Gastrocnemius medialis (tissue), 4 donors: ENCODE measurements at regions not wholly inside any gene's neighbourhood (a gene's known extent, or its start where the extent isn't known, plus 50 kb on each side); places are given as distances from the start of the nearest gene placed in this dataset.

Source experiments
- POLR2A ChIP-seq, 2 donors: fragments of 450-650 bp; IDR thresholded peaks; one replicate each; pipeline ENCODE4 v1.6.1; 2017; ENCODE audit warnings: antibody characterized with exemption in 2 of 2, mild to moderate bottlenecking in 2 of 2, moderate library complexity in 2 of 2
- TF ChIP-seq, protein P1 (sequence below), 5 experiments: fragments of 450-650 bp in 3 of 5; fragments of 200-600 bp in 2 of 5; sonication (generic) in 2 of 5; IDR thresholded peaks in 4 of 5; conservative IDR thresholded peaks in 1 of 5; 1 replicate in 4 of 5; 2 replicates in 1 of 5; pipeline ENCODE4 v1.5.1; 2016 to 2019; ENCODE audit warnings: antibody characterized with exemption in 5 of 5, mild to moderate bottlenecking in 3 of 5, moderate library complexity in 3 of 5

GRCh38 chr11:15589070-15589626, 474.4 kb downstream of the INSC start:
- TF ChIP-seq POLR2A (IDR thresholded peaks at IDR 0.05) = no peak
- TF ChIP-seq, protein P1, sequence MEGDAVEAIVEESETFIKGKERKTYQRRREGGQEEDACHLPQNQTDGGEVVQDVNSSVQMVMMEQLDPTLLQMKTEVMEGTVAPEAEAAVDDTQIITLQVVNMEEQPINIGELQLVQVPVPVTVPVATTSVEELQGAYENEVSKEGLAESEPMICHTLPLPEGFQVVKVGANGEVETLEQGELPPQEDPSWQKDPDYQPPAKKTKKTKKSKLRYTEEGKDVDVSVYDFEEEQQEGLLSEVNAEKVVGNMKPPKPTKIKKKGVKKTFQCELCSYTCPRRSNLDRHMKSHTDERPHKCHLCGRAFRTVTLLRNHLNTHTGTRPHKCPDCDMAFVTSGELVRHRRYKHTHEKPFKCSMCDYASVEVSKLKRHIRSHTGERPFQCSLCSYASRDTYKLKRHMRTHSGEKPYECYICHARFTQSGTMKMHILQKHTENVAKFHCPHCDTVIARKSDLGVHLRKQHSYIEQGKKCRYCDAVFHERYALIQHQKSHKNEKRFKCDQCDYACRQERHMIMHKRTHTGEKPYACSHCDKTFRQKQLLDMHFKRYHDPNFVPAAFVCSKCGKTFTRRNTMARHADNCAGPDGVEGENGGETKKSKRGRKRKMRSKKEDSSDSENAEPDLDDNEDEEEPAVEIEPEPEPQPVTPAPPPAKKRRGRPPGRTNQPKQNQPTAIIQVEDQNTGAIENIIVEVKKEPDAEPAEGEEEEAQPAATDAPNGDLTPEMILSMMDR (IDR thresholded peaks at IDR 0.05 in 4 of 5, conservative IDR thresholded peaks at IDR 0.05 in 1 of 5) = no peak
